Prostate gland (tissue), 2 donors: ENCODE measurements at regions not wholly inside any gene's neighbourhood (a gene's known extent, or its start where the extent isn't known, plus 50 kb on each side); places are given as distances from the start of the nearest gene placed in this dataset.

Source experiments
- DNase-seq: peaks from one replicate; pipeline ENCODE4 v3.0.0-alpha.2; 2019; ENCODE audit warnings: low spot score
- H3K27ac ChIP-seq, 2 donors: fragments of 200-600 bp; sonication (generic); 2 replicates each; pipeline ENCODE4 v1.5.1; 2017 to 2019
- H3K27me3 ChIP-seq: fragments of 200-600 bp; sonication (generic); replicated peaks from 2 replicates; pipeline ENCODE4 v1.5.1; 2019; ENCODE audit not compliant: insufficient read depth
- H3K36me3 ChIP-seq, 2 donors: fragments of 200-600 bp; sonication (generic); 1 replicate in 1 of 2; 2 replicates in 1 of 2; pipeline versions ENCODE4 v1.5.1 to v1.8.1; 2017 to 2019
- H3K4me1 ChIP-seq: fragments of 200-600 bp; sonication (generic); replicated peaks from 2 replicates; pipeline ENCODE4 v1.5.1; 2019
- H3K4me3 ChIP-seq, 2 donors: fragments of 200-600 bp; sonication (generic); 2 replicates each; pipeline ENCODE4 v1.5.1; 2017 to 2019
- H3K9me3 ChIP-seq: fragments of 200-600 bp; sonication (generic); 2 replicates; pipeline ENCODE4 v1.5.1; 2017
- CTCF ChIP-seq, 4 experiments: fragments of 200-600 bp in 2 of 4; fragments of 450-650 bp in 2 of 4; sonication (generic) in 2 of 4; IDR thresholded peaks; 1 replicate in 3 of 4; 2 replicates in 1 of 4; pipeline ENCODE4 v1.5.1; 2016 to 2019; ENCODE audit warnings: antibody characterized with exemption in 4 of 4, mild to moderate bottlenecking in 2 of 4, moderate library complexity in 2 of 4
- POLR2A ChIP-seq: fragments of 450-650 bp; IDR thresholded peaks from one replicate; pipeline ENCODE4 v1.6.1; 2016; ENCODE audit warnings: antibody characterized with exemption, mild to moderate bottlenecking
- POLR2AphosphoS5 ChIP-seq: sonication (generic); formaldehyde crosslinking; IDR thresholded peaks from one replicate; pipeline ENCODE4 v1.6.1; 2017; ENCODE audit warnings: antibody characterized with exemption
- WGBS: methylation state at CpG from one replicate; pipeline ENCODE4 v1.1.5; 2018; 5-methylcytosine and 5-hydroxymethylcytosine counted together
- intact Hi-C: fragments of 100-400 bp; cut with DNase I; formaldehyde crosslinking; loops from one replicate; pipeline ENCODE4 v1.14.2; 2022

DNA sequence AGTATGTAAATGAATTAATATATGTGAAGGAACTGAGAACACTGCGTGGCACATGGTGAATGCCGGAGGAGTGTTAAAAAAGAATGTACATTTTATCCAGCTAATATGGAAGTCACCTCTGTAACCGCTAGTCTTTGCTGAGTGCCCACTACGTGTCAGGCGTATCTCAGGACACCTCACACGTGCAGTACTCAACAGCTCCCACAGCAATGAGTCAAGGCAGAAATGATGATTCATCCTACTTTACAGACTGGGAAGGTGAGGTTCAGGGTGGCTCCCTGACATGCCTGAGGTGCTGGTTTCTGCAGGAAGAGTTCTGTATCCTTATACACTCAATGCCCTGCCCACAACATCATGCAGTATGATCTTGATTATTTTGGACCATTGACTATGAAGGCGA is 487.0 kb downstream of the HAPSTR1 start:
- intact Hi-C loops = no loop called here
- TF ChIP-seq POLR2AphosphoS5 (no peak), CTCF (IDR thresholded peaks at IDR 0.05) (no peak), POLR2A (no peak)
- H3K4me1 ChIP-seq = no peaks in the 10 kb centered on the region
- no peak for DNase-seq
- no peak overlapping the region for H3K4me3 ChIP-seq
- H3K27me3 ChIP-seq = no peaks in the 10 kb centered on the region
- H3K36me3 ChIP-seq = no peaks in the 10 kb centered on the region
- WGBS = 85% methylated on average over 7 of the region's 7 CpGs
- H3K9me3 ChIP-seq = no peaks in the 10 kb centered on the region
- no peak overlapping the region for H3K27ac ChIP-seq

GRCh38 chr16:9580025-9580424 is 488.6 kb downstream of the HAPSTR1 start:
- no peaks in the 10 kb centered on the region for H3K36me3 ChIP-seq
- H3K4me3 ChIP-seq = no peak overlapping the region
- H3K4me1 ChIP-seq = no peaks in the 10 kb centered on the region
- TF ChIP-seq CTCF (IDR thresholded peaks at IDR 0.05) = no peak
- no peak for TF ChIP-seq POLR2A
- no peak for TF ChIP-seq POLR2AphosphoS5
- WGBS = 82% methylated on average over 2 of the region's 2 CpGs
- no peaks in the 10 kb centered on the region for H3K9me3 ChIP-seq
- no peaks in the 10 kb centered on the region for H3K27me3 ChIP-seq
- DNase-seq = no peak
- H3K27ac ChIP-seq = no peak overlapping the region
- intact Hi-C loops = no loop called here

DNA sequence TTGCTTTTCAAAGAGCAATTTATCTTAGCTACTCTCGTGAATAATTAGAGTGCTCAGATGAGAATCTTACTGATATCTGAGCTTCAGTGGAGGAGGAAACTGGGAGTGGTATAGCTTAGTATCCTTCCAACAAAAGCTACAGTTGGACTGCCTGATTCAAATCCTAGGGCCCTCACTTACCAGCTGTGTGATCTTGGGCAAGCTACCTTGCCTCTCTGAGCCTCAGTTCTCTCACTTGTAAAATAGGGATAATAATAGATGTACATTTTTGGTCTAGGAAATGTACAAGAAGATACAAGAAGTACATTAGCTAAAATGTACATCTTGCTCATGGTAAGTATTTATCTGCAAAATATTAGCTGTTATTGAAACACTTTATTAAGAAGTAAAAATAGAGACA is 502.0 kb downstream of the HAPSTR1 start:
- H3K27ac ChIP-seq = no peak overlapping the region
- no peak for DNase-seq
- 55% methylated on average over 1 of the region's 1 CpG for WGBS
- TF ChIP-seq POLR2A (no peak), POLR2AphosphoS5 (no peak), CTCF (IDR thresholded peaks at IDR 0.05) (no peak)
- no peak overlapping the region for H3K4me3 ChIP-seq
- H3K9me3 ChIP-seq = no peaks in the 10 kb centered on the region
- no peaks in the 10 kb centered on the region for H3K27me3 ChIP-seq
- intact Hi-C loops = no loop called here
- H3K4me1 ChIP-seq = no peaks in the 10 kb centered on the region
- no peaks in the 10 kb centered on the region for H3K36me3 ChIP-seq

DNA sequence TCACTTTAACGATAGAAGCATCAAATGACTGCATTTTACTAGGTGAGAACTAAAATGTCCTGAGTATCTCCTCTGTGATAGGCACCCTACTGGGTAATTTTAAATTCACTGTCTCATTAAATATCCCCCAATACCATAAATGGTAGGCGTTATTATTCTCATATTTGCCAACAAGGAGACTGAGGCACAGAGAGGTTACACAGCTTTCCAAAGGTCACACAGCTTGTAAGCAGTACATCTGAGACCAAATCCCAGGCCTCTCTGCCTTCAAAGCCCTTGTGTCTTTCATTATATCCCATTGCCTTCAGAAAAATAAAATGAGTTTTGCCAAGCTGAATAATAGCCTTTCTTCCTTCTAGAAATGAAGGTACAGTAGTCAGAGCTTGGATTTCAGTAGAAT is 502.6 kb downstream of the HAPSTR1 start:
- DNase-seq = no peak
- TF ChIP-seq POLR2A = no peak
- no peak for TF ChIP-seq POLR2AphosphoS5
- no peak for TF ChIP-seq CTCF (IDR thresholded peaks at IDR 0.05)
- H3K36me3 ChIP-seq = no peaks in the 10 kb centered on the region
- no peaks in the 10 kb centered on the region for H3K4me1 ChIP-seq
- intact Hi-C loops = no loop called here
- no peak overlapping the region for H3K27ac ChIP-seq
- WGBS = 62% methylated on average over 2 of the region's 2 CpGs
- H3K9me3 ChIP-seq = no peaks in the 10 kb centered on the region
- no peak overlapping the region for H3K4me3 ChIP-seq
- H3K27me3 ChIP-seq = no peaks in the 10 kb centered on the region

GRCh38 chr16:9594946-9595345 is 503.5 kb downstream of the HAPSTR1 start:
- no peak for DNase-seq
- no peaks in the 10 kb centered on the region for H3K36me3 ChIP-seq

More at GRCh38 chr16:9594946-9595345, 503.5 kb downstream of the HAPSTR1 start:
- Histone ChIP-seq H3K27me3 (no peaks in the 10 kb centered on the region), H3K27ac (no peak overlapping the region), H3K4me3 (no peak overlapping the region), H3K4me1 (no peaks in the 10 kb centered on the region), H3K9me3 (no peaks in the 10 kb centered on the region)
- TF ChIP-seq POLR2AphosphoS5 = no peak
- TF ChIP-seq POLR2A = no peak
- no peak for TF ChIP-seq CTCF (IDR thresholded peaks at IDR 0.05)
- WGBS = 92% methylated on average over 2 of the region's 2 CpGs
- intact Hi-C loops = no loop called here
